Right lobe of liver (tissue), 6 donors: ENCODE measurements at regions not wholly inside any gene's neighbourhood (a gene's known extent, or its start where the extent isn't known, plus 50 kb on each side); places are given as distances from the start of the nearest gene placed in this dataset.

Source experiments
- ATAC-seq, 4 donors: fragments of 200-7000 bp; cut with Tn5 transposase; one replicate each; pipeline ENCODE4 v1.9.1; 2020; ENCODE audit warnings: mild to moderate bottlenecking in 4 of 4, moderate library complexity in 4 of 4
- DNase-seq, 3 donors: peaks; one replicate each; pipeline ENCODE4 v3.0.0-alpha.2; 2020
- H3K27ac ChIP-seq, 3 donors: fragments of 200-600 bp; one replicate each; pipeline ENCODE4 v1.8.0; 2022
- H3K27me3 ChIP-seq, 2 donors: fragments of 200-600 bp; one replicate each; pipeline ENCODE4 v1.8.0; 2022
- H3K36me3 ChIP-seq, 4 donors: fragments of 200-600 bp; sonication (generic) in 1 of 4; one replicate each; pipeline versions ENCODE4 v1.5.1 to v1.8.0; 2017 to 2022; ENCODE audit warnings: control low read depth in 1 of 4
- H3K4me1 ChIP-seq, 4 donors: fragments of 200-600 bp; sonication (generic) in 1 of 4; one replicate each; pipeline versions ENCODE4 v1.5.1 to v1.8.0; 2017 to 2022; ENCODE audit warnings: control low read depth in 1 of 4
- H3K4me3 ChIP-seq, 3 donors: fragments of 200-600 bp; one replicate each; pipeline ENCODE4 v1.8.0; 2022
- H3K9me3 ChIP-seq, 4 donors: fragments of 200-600 bp; sonication (generic) in 1 of 4; one replicate each; pipeline versions ENCODE4 v1.5.1 to v1.8.0; 2017 to 2022; ENCODE audit warnings: control low read depth in 1 of 4
- CTCF ChIP-seq, 4 donors: fragments of 200-600 bp in 3 of 4; fragments of 450-650 bp in 1 of 4; IDR thresholded peaks; one replicate each; pipeline versions ENCODE4 v1.5.1 to v1.8.0; 2016 to 2022; ENCODE audit warnings: antibody characterized with exemption in 4 of 4, mild to moderate bottlenecking in 2 of 4
- POLR2A ChIP-seq: fragments of 450-650 bp; IDR thresholded peaks from one replicate; pipeline ENCODE4 v1.6.1; 2017; ENCODE audit warnings: antibody characterized with exemption, mild to moderate bottlenecking
- WGBS: methylation state at CpG from one replicate; pipeline ENCODE4 v1.1.6; 2018; ENCODE audit warnings: low coverage, low lambda C conversion rate; ENCODE audit not compliant: insufficient coverage; ENCODE audit errors: missing lambda C conversion rate; 5-methylcytosine and 5-hydroxymethylcytosine counted together
- intact Hi-C, 2 donors: fragments of 100-400 bp; cut with DNase I; formaldehyde crosslinking; loops; one replicate each; pipeline versions ENCODE4 v1.11.2 to v1.14.1; 2022
- donor health status: DM: no; HTN: yes; CAD: no.
- donor health status: DM: no; HTN: no; CAD: no.
- donor health status: DM: no; HTN: no; CAD: no.
- donor health status: DM: no; HTN: yes; CAD: no.
- donor health status: DM: no; HTN: yes; CAD: no.

- intact Hi-C loops: no loop called here
- TF ChIP-seq POLR2A (no peak), CTCF (IDR thresholded peaks at IDR 0.05) (no peak)
- Histone ChIP-seq H3K27me3 (no peaks in the 10 kb centered on the region), H3K4me1 (no peaks in the 10 kb centered on the region), H3K4me3 (no peak overlapping the region), H3K27ac (no peak overlapping the region), H3K36me3 (no peaks in the 10 kb centered on the region), H3K9me3 (no peaks in the 10 kb centered on the region)
- ATAC-seq (no peak), DNase-seq (no peak)
- WGBS: 79% methylated on average over 2 of the region's 2 CpGs
These were observed 463.4 kb downstream of the MAFB start for GRCh38 chr20:40225596-40225995.

- ATAC-seq (peak in 2 of 4 donors; percentile 12 to 30), DNase-seq (no peak)
- intact Hi-C loops: no loop called here
- Histone ChIP-seq H3K27ac (no peak overlapping the region), H3K27me3 (no peaks in the 10 kb centered on the region), H3K4me3 (no peak overlapping the region), H3K4me1 (no peaks in the 10 kb centered on the region), H3K36me3 (no peaks in the 10 kb centered on the region), H3K9me3 (no peaks in the 10 kb centered on the region)
- 51% methylated on average over 2 of the region's 3 CpGs for WGBS
- no peak for TF ChIP-seq POLR2A
- TF ChIP-seq CTCF (IDR thresholded peaks at IDR 0.05): no peak
These were observed 465.2 kb downstream of the MAFB start for GRCh38 chr20:40223810-40224209.

GRCh38 chr20:40218971-40219370 lies 470.1 kb downstream of the MAFB start:
- DNase-seq (no peak), ATAC-seq (no peak)
- Histone ChIP-seq H3K4me1 (no peaks in the 10 kb centered on the region), H3K36me3 (no peaks in the 10 kb centered on the region), H3K4me3 (no peak overlapping the region), H3K27ac (no peak overlapping the region), H3K9me3 (no peaks in the 10 kb centered on the region), H3K27me3 (no peaks in the 10 kb centered on the region)
- 48% methylated on average over 2 of the region's 2 CpGs for WGBS
- intact Hi-C loops: no loop called here
- no peak for TF ChIP-seq CTCF (IDR thresholded peaks at IDR 0.05)
- TF ChIP-seq POLR2A: no peak

- intact Hi-C loops: no loop called here
- H3K27ac ChIP-seq: no peak overlapping the region
- ATAC-seq (no peak), DNase-seq (no peak)
- TF ChIP-seq CTCF (IDR thresholded peaks at IDR 0.05) (no peak), POLR2A (no peak)
- H3K36me3 ChIP-seq: no peaks in the 10 kb centered on the region
- H3K4me3 ChIP-seq: no peak overlapping the region
- 51% methylated on average over 7 of the region's 7 CpGs for WGBS
- no peaks in the 10 kb centered on the region for H3K9me3 ChIP-seq
- no peaks in the 10 kb centered on the region for H3K27me3 ChIP-seq
- H3K4me1 ChIP-seq: no peaks in the 10 kb centered on the region
These were observed 470.6 kb downstream of the MAFB start for GRCh38 chr20:40218316-40218969.

GRCh38 chr20:40207655-40208054 lies 481.4 kb downstream of the MAFB start:
- H3K4me1 ChIP-seq: no peaks in the 10 kb centered on the region
- intact Hi-C loops: no loop called here
- TF ChIP-seq CTCF (IDR thresholded peaks at IDR 0.05) (no peak), POLR2A (no peak)
- H3K36me3 ChIP-seq: no peaks in the 10 kb centered on the region
- no peaks in the 10 kb centered on the region for H3K27me3 ChIP-seq
- WGBS: 39% methylated on average over 1 of the region's 1 CpG
- no peaks in the 10 kb centered on the region for H3K9me3 ChIP-seq
- ATAC-seq (no peak), DNase-seq (no peak)
- no peak overlapping the region for H3K27ac ChIP-seq
- no peak overlapping the region for H3K4me3 ChIP-seq
